HG03469 (cell line): ENCODE measurements at regions not wholly inside any gene's neighbourhood (a gene's known extent, or its start where the extent isn't known, plus 50 kb on each side); places are given as distances from the start of the nearest gene placed in this dataset.
"Not testable (repeated sequence)": the region's sequence is repeated elsewhere in the genome, so short reads cannot be mapped to it uniquely, and the experiment has no call there.

Source experiments
- ATAC-seq: cut with Tn5 transposase; IDR thresholded peaks from one replicate; pipeline ENCODE4 v1.9.1; 2021; ENCODE audit warnings: mild to moderate bottlenecking, moderate library complexity, moderate number of reproducible peaks; ENCODE audit not compliant: unreplicated experiment

- ATAC-seq = no peak
These were observed 273.5 kb upstream of the HS6ST1 start for GRCh38 chr2:128591861-128592822.

GRCh38 chr2:128593518-128593878 lies 274.8 kb upstream of the HS6ST1 start:
- no peak for ATAC-seq

GRCh38 chr2:128593879-128594650 lies 275.4 kb upstream of the HS6ST1 start:
- no peak for ATAC-seq

GRCh38 chr2:128594651-128594910 lies 275.9 kb upstream of the HS6ST1 start:
- no peak for ATAC-seq

- no peak for ATAC-seq
These were observed 276.4 kb upstream of the HS6ST1 start for GRCh38 chr2:128594953-128595677.

- ATAC-seq = no peak
These were observed 277.2 kb upstream of the HS6ST1 start for GRCh38 chr2:128595763-128596395.

- ATAC-seq = no peak
These were observed 277.9 kb upstream of the HS6ST1 start for GRCh38 chr2:128596396-128597120.

- no peak for ATAC-seq
These were observed 278.6 kb upstream of the HS6ST1 start for GRCh38 chr2:128597121-128597762.

- not testable (repeated sequence) for ATAC-seq
These were observed 279.6 kb upstream of the HS6ST1 start for GRCh38 chr2:128598260-128598659.

- no peak for ATAC-seq
These were observed 280.3 kb upstream of the HS6ST1 start for GRCh38 chr2:128598862-128599441.

GRCh38 chr2:128599700-128600099 lies 281.0 kb upstream of the HS6ST1 start:
- no peak for ATAC-seq

- ATAC-seq = no peak
These were observed 282.1 kb upstream of the HS6ST1 start for GRCh38 chr2:128600581-128601297.

- no peak for ATAC-seq
These were observed 282.8 kb upstream of the HS6ST1 start for GRCh38 chr2:128601298-128602037.

GRCh38 chr2:128602038-128602698 lies 283.5 kb upstream of the HS6ST1 start:
- ATAC-seq = no peak

GRCh38 chr2:128602699-128603101 lies 284.0 kb upstream of the HS6ST1 start:
- ATAC-seq = no peak

- no peak for ATAC-seq
These were observed 284.8 kb upstream of the HS6ST1 start for GRCh38 chr2:128603411-128603924.

- no peak for ATAC-seq
These were observed 285.4 kb upstream of the HS6ST1 start for GRCh38 chr2:128604045-128604444.
